ENCODE measurements at regions not wholly inside any gene's neighbourhood (a gene's known extent, or its start where the extent isn't known, plus 50 kb on each side); places are given as distances from the start of the nearest gene placed in this dataset.

DNA sequence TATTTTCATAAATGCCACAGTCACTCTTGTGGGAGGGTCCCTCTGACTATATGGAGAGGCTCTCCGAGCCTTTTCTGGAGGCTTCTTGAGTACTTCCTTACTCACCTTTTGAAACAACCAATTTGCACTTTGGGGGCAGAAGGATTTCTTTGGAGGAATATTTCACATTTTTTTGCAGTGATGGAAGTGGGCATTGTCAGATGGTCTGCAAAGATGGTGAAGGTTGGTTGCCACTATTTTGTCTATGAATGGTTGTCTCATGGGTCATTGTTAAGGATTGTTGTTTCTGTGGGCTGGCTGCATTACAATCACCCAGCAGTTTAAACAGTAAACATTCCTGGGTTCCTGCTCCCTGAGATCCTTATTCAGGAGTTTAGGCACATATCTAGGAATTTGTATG is 388.2 kb downstream of the TMEM135 start:
- H3K4me1 ChIP-seq: no peaks in the 10 kb centered on the region
- H3K9me3 ChIP-seq: no peaks in the 10 kb centered on the region
- H3K4me3 ChIP-seq: no peak overlapping the region
- 100% methylated on average over 1 of the region's 1 CpG; no CpG with 5 or more reads in 1 of the 2 donors for WGBS, 2 donors (ENCODE audit: low coverage in 1 of 2)
- no peak for ATAC-seq
- no peaks in the 10 kb centered on the region for H3K36me3 ChIP-seq
- no peak for TF ChIP-seq EP300 (IDR thresholded peaks at IDR 0.05)
- no peak overlapping the region for H3K27ac ChIP-seq
- no peaks in the 10 kb centered on the region for H3K27me3 ChIP-seq

GRCh38 chr11:87425391-87425790 is 387.7 kb downstream of the TMEM135 start:
- Histone ChIP-seq H3K27me3 (no peaks in the 10 kb centered on the region), H3K27ac (no peak overlapping the region), H3K36me3 (no peaks in the 10 kb centered on the region), H3K4me1 (no peaks in the 10 kb centered on the region), H3K9me3 (no peaks in the 10 kb centered on the region), H3K4me3 (no peak overlapping the region)
- WGBS, 2 donors (ENCODE audit: low coverage in 1 of 2): 57 to 100% methylated on average over 2 to 3 of the region's 5 CpGs
- no peak for TF ChIP-seq POLR2AphosphoS5 (IDR thresholded peaks at IDR 0.05)
- no peak for TF ChIP-seq POLR2A (IDR thresholded peaks at IDR 0.05)
- no peak for TF ChIP-seq CTCF (IDR thresholded peaks at IDR 0.05)
- TF ChIP-seq EP300 (IDR thresholded peaks at IDR 0.05): no peak
- no peak for ATAC-seq

DNA sequence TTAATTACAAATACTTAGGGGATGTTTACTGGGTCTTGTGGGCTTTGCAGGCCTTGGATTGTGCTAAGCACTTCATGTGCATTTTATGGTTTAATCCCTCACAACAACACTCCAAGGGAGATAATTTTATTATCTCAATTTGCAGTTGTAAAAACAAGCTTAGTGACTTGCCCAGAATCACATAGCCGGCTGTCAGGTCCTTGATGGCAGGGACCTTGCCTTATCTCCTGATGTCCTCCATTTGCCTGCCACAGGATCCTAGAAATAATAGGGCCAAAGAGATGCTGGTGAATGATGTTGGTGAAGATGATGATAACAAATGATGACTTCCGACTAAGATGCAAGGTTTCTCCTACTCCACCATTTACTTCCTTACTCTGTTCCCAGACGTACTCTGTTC is 385.4 kb downstream of the TMEM135 start:
- H3K27ac ChIP-seq: no peak overlapping the region
- H3K4me1 ChIP-seq: no peaks in the 10 kb centered on the region
- no peaks in the 10 kb centered on the region for H3K27me3 ChIP-seq
- no peak overlapping the region for H3K4me3 ChIP-seq
- no peaks in the 10 kb centered on the region for H3K9me3 ChIP-seq
- WGBS, 2 donors (ENCODE audit: low coverage in 1 of 2): 83 to 92% methylated on average over 3 of the region's 3 CpGs
- ATAC-seq: no peak
- H3K36me3 ChIP-seq: no peaks in the 10 kb centered on the region
- TF ChIP-seq POLR2A (IDR thresholded peaks at IDR 0.05): no peak
- TF ChIP-seq CTCF (IDR thresholded peaks at IDR 0.05): no peak
- no peak for TF ChIP-seq POLR2AphosphoS5 (IDR thresholded peaks at IDR 0.05)
- no peak for TF ChIP-seq EP300 (IDR thresholded peaks at IDR 0.05)

DNA sequence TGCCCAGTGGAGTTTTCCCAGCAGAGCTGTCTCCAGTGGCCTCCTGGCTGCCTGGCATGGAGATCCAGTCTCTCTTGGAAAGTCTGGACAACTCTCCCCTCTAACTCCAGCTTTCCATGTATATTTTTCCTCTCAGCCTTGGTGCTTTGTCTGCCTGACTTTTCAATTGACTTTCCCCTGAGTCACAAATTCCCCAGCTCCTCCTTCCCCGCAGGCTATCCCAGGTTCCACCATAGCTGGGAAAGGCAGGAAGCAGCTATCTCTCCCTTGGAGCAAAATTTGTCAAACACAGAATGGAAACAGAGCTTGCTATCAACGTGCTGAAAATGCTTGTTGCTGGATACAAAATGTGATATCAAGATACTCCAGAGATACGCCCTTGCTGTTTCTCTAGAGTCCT is 384.8 kb downstream of the TMEM135 start:
- H3K36me3 ChIP-seq: no peaks in the 10 kb centered on the region
- ATAC-seq: no peak
- no peaks in the 10 kb centered on the region for H3K4me1 ChIP-seq
- TF ChIP-seq POLR2A (IDR thresholded peaks at IDR 0.05) (no peak), EP300 (IDR thresholded peaks at IDR 0.05) (no peak), CTCF (IDR thresholded peaks at IDR 0.05) (no peak), POLR2AphosphoS5 (IDR thresholded peaks at IDR 0.05) (no peak)
- H3K4me3 ChIP-seq: no peak overlapping the region
- WGBS, 2 donors (ENCODE audit: low coverage in 1 of 2): 54 to 60% methylated on average over 2 to 3 of the region's 3 CpGs
- no peaks in the 10 kb centered on the region for H3K27me3 ChIP-seq
- no peaks in the 10 kb centered on the region for H3K9me3 ChIP-seq
- H3K27ac ChIP-seq: no peak overlapping the region

GRCh38 chr11:87421422-87421821 is 383.7 kb downstream of the TMEM135 start:
- no peaks in the 10 kb centered on the region for H3K36me3 ChIP-seq
- no peaks in the 10 kb centered on the region for H3K4me1 ChIP-seq
- H3K27me3 ChIP-seq: no peaks in the 10 kb centered on the region
- no peaks in the 10 kb centered on the region for H3K9me3 ChIP-seq
- H3K4me3 ChIP-seq: no peak overlapping the region
- no peak overlapping the region for H3K27ac ChIP-seq
- TF ChIP-seq POLR2A (IDR thresholded peaks at IDR 0.05): no peak
- TF ChIP-seq CTCF (IDR thresholded peaks at IDR 0.05): peak; percentile 70 to 84 (median 78)
- no peak for TF ChIP-seq POLR2AphosphoS5 (IDR thresholded peaks at IDR 0.05)
- no peak for TF ChIP-seq EP300 (IDR thresholded peaks at IDR 0.05)
- peak; percentile 65 for ATAC-seq
- no CpG with 5 or more reads among the region's 2 CpGs for WGBS, 2 donors (ENCODE audit: low coverage in 1 of 2)

GRCh38 chr11:87417951-87418350 is 380.2 kb downstream of the TMEM135 start:
- Histone ChIP-seq H3K9me3 (no peaks in the 10 kb centered on the region), H3K36me3 (no peaks in the 10 kb centered on the region), H3K27ac (no peak overlapping the region), H3K27me3 (no peaks in the 10 kb centered on the region), H3K4me1 (no peaks in the 10 kb centered on the region), H3K4me3 (no peak overlapping the region)
- TF ChIP-seq EP300 (IDR thresholded peaks at IDR 0.05) (no peak), POLR2AphosphoS5 (IDR thresholded peaks at IDR 0.05) (no peak), POLR2A (IDR thresholded peaks at IDR 0.05) (no peak), CTCF (IDR thresholded peaks at IDR 0.05) (no peak)
- no peak for ATAC-seq

Measured in gastroesophageal sphincter (tissue), 4 donors.